Neural cell (in vitro differentiated cells): ENCODE measurements at regions not wholly inside any gene's neighbourhood (a gene's known extent, or its start where the extent isn't known, plus 50 kb on each side); places are given as distances from the start of the nearest gene placed in this dataset.

ENCODE experiments used
- H2AFZ ChIP-seq: fragments of 200-600, 300-800 bp; sonication (generic), shearing (Covaris generic); 2 replicates; pipeline ENCODE4 v1.6.0; 2014; ENCODE audit warnings: low read depth, mild to moderate bottlenecking, antibody characterized with exemption, low read length, moderate library complexity
- H3F3A ChIP-seq: fragments of 200-600 bp; shearing (Covaris generic); 2 replicates; pipeline ENCODE4 v1.6.1; 2016; ENCODE audit warnings: mild to moderate bottlenecking, moderate library complexity, mixed read lengths, antibody characterized with exemption, low read length; ENCODE audit not compliant: insufficient read depth, poor library complexity, severe bottlenecking
- H3K27ac ChIP-seq: fragments of 200-600, 300-800 bp; sonication (generic), shearing (Covaris generic); 2 replicates; pipeline ENCODE4 v1.5.1; 2014; ENCODE audit warnings: mild to moderate bottlenecking, low read length, moderate library complexity
- H3K27me3 ChIP-seq: fragments of 300-800, 200-600 bp; sonication (generic), shearing (Covaris generic); 2 replicates; pipeline ENCODE4 v1.6.0; 2014; ENCODE audit warnings: mild to moderate bottlenecking, low read depth, low read length, moderate library complexity; ENCODE audit not compliant: insufficient read depth
- H3K36me3 ChIP-seq: fragments of 300-800, 200-600 bp; sonication (generic), shearing (Covaris generic); 2 replicates; pipeline ENCODE4 v1.5.1; 2014; ENCODE audit warnings: mild to moderate bottlenecking, antibody characterized with exemption, low read length, moderate library complexity; ENCODE audit not compliant: insufficient read depth
- H3K4me2 ChIP-seq: fragments of 300-800, 200-600 bp; sonication (generic), shearing (Covaris generic); 2 replicates; pipeline ENCODE4 v1.6.0; 2014; ENCODE audit warnings: mild to moderate bottlenecking, low read length
- H3K4me3 ChIP-seq: fragments of 300-800, 200-600 bp; sonication (generic), shearing (Covaris generic); 2 replicates; pipeline ENCODE4 v1.5.1; 2014; ENCODE audit warnings: mild to moderate bottlenecking, low read length, moderate library complexity
- H3K79me2 ChIP-seq: fragments of 200-600 bp; shearing (Covaris generic); replicated peaks from 2 replicates; pipeline ENCODE4 v1.6.0; 2014; ENCODE audit warnings: mild to moderate bottlenecking, low read length, moderate library complexity; ENCODE audit not compliant: insufficient read depth
- H3K9ac ChIP-seq: fragments of 300-800, 200-600 bp; sonication (generic), shearing (Covaris generic); 2 replicates; pipeline ENCODE4 v1.6.1; 2016; ENCODE audit warnings: mild to moderate bottlenecking, low read length, mixed read lengths
- H3K9me2 ChIP-seq: fragments of 200-600 bp; shearing (Covaris generic); 2 replicates; pipeline ENCODE4 v1.6.1; 2016; ENCODE audit warnings: mild to moderate bottlenecking, low read length, mixed read lengths; ENCODE audit not compliant: insufficient read depth
- H3K9me3 ChIP-seq: fragments of 200-600, 300-800 bp; sonication (generic), shearing (Covaris generic); 2 replicates; pipeline ENCODE4 v1.6.1; 2016; ENCODE audit warnings: mild to moderate bottlenecking, mixed run types, low read length, moderate library complexity, mixed read lengths
- H4K20me1 ChIP-seq: fragments of 200-600 bp; shearing (Covaris generic); 2 replicates; pipeline ENCODE4 v1.6.1; 2016; ENCODE audit warnings: mild to moderate bottlenecking, mixed run types; ENCODE audit not compliant: insufficient read depth
- CTCF ChIP-seq: fragments of 450-650 bp; IDR thresholded peaks from 2 replicates; pipeline ENCODE4 v1.5.1; 2014; ENCODE audit warnings: antibody characterized with exemption, mild to moderate bottlenecking, moderate library complexity; ENCODE audit not compliant: poor library complexity, severe bottlenecking
- EP300 ChIP-seq: fragments of 450-650 bp; conservative IDR thresholded peaks from 2 replicates; pipeline ENCODE4 v1.6.1; 2014; ENCODE audit warnings: antibody characterized with exemption, mild to moderate bottlenecking, moderate library complexity; ENCODE audit not compliant: poor library complexity, severe bottlenecking
- EZH2 ChIP-seq: fragments of 200-600, 300-800 bp; shearing (Covaris generic), sonication (generic); IDR thresholded peaks from 2 replicates; pipeline ENCODE4 v1.6.1; 2014; ENCODE audit warnings: antibody characterized with exemption, low read length, borderline replicate concordance, mild to moderate bottlenecking; ENCODE audit not compliant: insufficient read depth, poor library complexity, severe bottlenecking
- MXI1 ChIP-seq: fragments of 450-650 bp; conservative IDR thresholded peaks from 2 replicates; pipeline ENCODE4 v1.6.1; 2014; ENCODE audit warnings: antibody characterized with exemption, mild to moderate bottlenecking; ENCODE audit not compliant: poor library complexity, severe bottlenecking
- POLR2AphosphoS5 ChIP-seq: IDR thresholded peaks from 2 replicates; pipeline ENCODE4 v1.6.1; 2012
- RAD21 ChIP-seq: fragments of 450-650 bp; conservative IDR thresholded peaks from 2 replicates; pipeline ENCODE4 v1.6.1; 2014; ENCODE audit warnings: antibody characterized with exemption, mild to moderate bottlenecking, moderate library complexity
- REST ChIP-seq: IDR thresholded peaks from 2 replicates; pipeline ENCODE4 v1.6.1; 2012; ENCODE audit warnings: borderline replicate concordance
- SMC3 ChIP-seq: fragments of 450-650 bp; conservative IDR thresholded peaks from 2 replicates; pipeline ENCODE4 v1.6.1; 2014; ENCODE audit warnings: antibody characterized with exemption, mild to moderate bottlenecking, moderate library complexity; ENCODE audit not compliant: poor library complexity
- TAF1 ChIP-seq: IDR thresholded peaks from 2 replicates; pipeline ENCODE4 v1.6.1; 2012; ENCODE audit warnings: low read depth

- no peak overlapping the region for H3K4me2 ChIP-seq
- no peaks in the 10 kb centered on the region for H3F3A ChIP-seq
- no peaks in the 10 kb centered on the region for H3K27me3 ChIP-seq
- no peaks in the 10 kb centered on the region for H3K9me3 ChIP-seq
- H3K4me3 ChIP-seq = no peak overlapping the region
- H3K79me2 ChIP-seq = no peaks in the 10 kb centered on the region
- no peaks in the 10 kb centered on the region for H4K20me1 ChIP-seq
- TF ChIP-seq REST = no peak
- H3K27ac ChIP-seq = no peak overlapping the region
- H3K9ac ChIP-seq = no peak overlapping the region
- H3K36me3 ChIP-seq = no peaks in the 10 kb centered on the region
- no peaks in the 10 kb centered on the region for H3K9me2 ChIP-seq
- no peak overlapping the region for H2AFZ ChIP-seq
Measured at GRCh38 chr2:14936426-14936825, 303.9 kb downstream of the LRATD1 start.

GRCh38 chr2:14937336-14937735, 304.8 kb downstream of the LRATD1 start:
- TF ChIP-seq SMC3 (no peak), RAD21 (no peak), POLR2AphosphoS5 (no peak), TAF1 (no peak), EP300 (no peak), MXI1 (no peak), EZH2 (no peak), CTCF (no peak), REST (no peak)
- no peak overlapping the region for H3K4me2 ChIP-seq
- H3K9ac ChIP-seq = no peak overlapping the region
- no peaks in the 10 kb centered on the region for H3K9me2 ChIP-seq
- H3K4me3 ChIP-seq = no peak overlapping the region
- H4K20me1 ChIP-seq = no peaks in the 10 kb centered on the region
- H3K79me2 ChIP-seq = no peaks in the 10 kb centered on the region
- H3K27me3 ChIP-seq = no peaks in the 10 kb centered on the region
- no peak overlapping the region for H2AFZ ChIP-seq
- no peak overlapping the region for H3K27ac ChIP-seq
- no peaks in the 10 kb centered on the region for H3F3A ChIP-seq
- no peaks in the 10 kb centered on the region for H3K9me3 ChIP-seq
- H3K36me3 ChIP-seq = no peaks in the 10 kb centered on the region
